ENCODE measurements at regions not wholly inside any gene's neighbourhood (a gene's known extent, or its start where the extent isn't known, plus 50 kb on each side); places are given as distances from the start of the nearest gene placed in this dataset.

DNA sequence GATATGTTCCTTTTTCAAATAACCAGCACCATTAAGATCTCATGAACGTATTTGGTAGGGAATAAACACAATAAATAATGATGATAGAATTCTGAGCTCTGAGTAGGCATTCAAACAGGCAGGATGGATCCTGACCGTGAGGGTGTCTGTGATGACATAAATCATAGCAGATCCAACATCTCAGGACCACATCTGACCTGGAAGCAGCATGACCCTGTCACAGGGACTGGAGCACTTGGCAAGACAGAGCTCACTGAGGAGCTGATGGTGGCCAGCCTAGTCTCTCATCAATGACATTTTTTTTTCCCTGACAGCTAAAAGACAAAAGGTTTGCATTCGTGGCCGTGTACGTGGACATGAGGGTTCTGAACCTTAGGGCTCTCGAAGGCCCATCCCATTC is 337.5 kb downstream of the NPIPA8 start:
- Histone ChIP-seq H3K4me3 (ENCODE audit: low read depth, low read length) (no peak overlapping the region), H3K36me3 (ENCODE audit: control insufficient read depth, insufficient read depth, low read length) (no peaks in the 10 kb centered on the region), H3K27me3 (ENCODE audit: control insufficient read depth, insufficient read depth, low read length) (no peaks in the 10 kb centered on the region)
- TF ChIP-seq, protein P1, sequence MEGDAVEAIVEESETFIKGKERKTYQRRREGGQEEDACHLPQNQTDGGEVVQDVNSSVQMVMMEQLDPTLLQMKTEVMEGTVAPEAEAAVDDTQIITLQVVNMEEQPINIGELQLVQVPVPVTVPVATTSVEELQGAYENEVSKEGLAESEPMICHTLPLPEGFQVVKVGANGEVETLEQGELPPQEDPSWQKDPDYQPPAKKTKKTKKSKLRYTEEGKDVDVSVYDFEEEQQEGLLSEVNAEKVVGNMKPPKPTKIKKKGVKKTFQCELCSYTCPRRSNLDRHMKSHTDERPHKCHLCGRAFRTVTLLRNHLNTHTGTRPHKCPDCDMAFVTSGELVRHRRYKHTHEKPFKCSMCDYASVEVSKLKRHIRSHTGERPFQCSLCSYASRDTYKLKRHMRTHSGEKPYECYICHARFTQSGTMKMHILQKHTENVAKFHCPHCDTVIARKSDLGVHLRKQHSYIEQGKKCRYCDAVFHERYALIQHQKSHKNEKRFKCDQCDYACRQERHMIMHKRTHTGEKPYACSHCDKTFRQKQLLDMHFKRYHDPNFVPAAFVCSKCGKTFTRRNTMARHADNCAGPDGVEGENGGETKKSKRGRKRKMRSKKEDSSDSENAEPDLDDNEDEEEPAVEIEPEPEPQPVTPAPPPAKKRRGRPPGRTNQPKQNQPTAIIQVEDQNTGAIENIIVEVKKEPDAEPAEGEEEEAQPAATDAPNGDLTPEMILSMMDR (IDR thresholded peaks at IDR 0.05; ENCODE audit: insufficient read depth, low read length, severe bottlenecking), result no peak
- FAIRE-seq (no peak), DNase-seq (ENCODE audit: low read depth) (no peak)

DNA sequence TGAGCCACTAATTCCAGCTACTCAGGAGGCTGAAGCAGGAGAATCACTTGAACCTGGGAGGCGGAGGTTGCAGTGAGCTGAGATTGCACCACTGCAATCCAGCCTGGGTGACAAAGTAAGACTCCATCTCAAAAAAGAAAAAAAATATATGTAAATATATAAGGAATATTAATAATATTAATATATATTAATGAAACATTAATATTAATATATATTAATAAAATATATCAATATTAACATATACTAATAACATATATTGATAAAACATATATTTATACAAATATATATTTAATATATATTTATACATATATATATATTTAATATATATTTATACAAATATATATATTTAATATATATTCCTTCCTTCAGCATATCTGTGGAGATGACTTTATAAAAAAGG is 338.0 kb downstream of the NPIPA8 start:
- Histone ChIP-seq H3K36me3 (ENCODE audit: control insufficient read depth, insufficient read depth, low read length) (no peaks in the 10 kb centered on the region), H3K27me3 (ENCODE audit: control insufficient read depth, insufficient read depth, low read length) (no peaks in the 10 kb centered on the region), H3K4me3 (ENCODE audit: low read depth, low read length) (no peak overlapping the region)
- no peak for DNase-seq (ENCODE audit: low read depth)
- no peak for FAIRE-seq
- TF ChIP-seq, protein P1 (IDR thresholded peaks at IDR 0.05; ENCODE audit: insufficient read depth, low read length, severe bottlenecking), result no peak

DNA sequence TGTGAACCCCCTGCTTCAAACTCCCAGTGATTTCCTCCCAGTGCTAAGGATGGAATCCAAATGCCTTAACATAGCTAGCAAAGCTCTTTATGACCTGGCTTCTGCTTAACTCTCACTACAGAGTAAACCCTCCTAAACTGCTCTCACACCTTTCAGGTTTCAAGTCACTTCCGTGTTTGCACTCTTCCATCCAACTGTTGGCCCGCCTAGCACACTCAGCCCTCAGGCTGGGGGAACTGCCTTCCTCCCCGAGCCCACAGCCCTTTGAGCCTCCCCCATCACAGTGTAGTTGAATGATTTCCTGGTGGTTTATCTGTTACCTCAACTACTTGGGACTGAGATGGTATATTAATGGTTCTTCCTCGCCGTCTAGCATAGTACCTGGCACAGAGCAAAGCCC is 342.5 kb downstream of the NPIPA8 start:
- no peaks in the 10 kb centered on the region for H3K36me3 ChIP-seq (ENCODE audit: control insufficient read depth, insufficient read depth, low read length)
- TF ChIP-seq, protein P1 (IDR thresholded peaks at IDR 0.05; ENCODE audit: insufficient read depth, low read length, severe bottlenecking), result no peak
- H3K4me3 ChIP-seq (ENCODE audit: low read depth, low read length), result no peak overlapping the region
- FAIRE-seq, result no peak
- no peaks in the 10 kb centered on the region for H3K27me3 ChIP-seq (ENCODE audit: control insufficient read depth, insufficient read depth, low read length)
- no peak for DNase-seq (ENCODE audit: low read depth)

DNA sequence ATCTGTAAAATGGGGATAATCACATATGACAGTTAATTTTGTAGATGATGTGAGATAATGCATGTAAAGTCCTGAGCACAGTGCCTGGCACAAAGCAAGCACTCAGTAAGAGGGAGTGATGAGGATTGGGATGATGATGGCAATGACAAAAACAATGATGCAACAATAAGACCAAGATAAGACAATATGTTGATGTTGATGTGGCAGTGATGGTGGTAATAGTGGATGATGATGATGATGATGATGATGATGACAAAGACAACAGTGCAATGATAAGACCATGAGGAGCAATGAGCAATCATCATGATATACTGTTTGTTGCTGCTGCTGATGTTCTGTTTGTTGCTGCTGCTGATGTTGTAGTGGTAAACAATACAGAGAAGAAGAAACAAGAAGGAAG is 344.1 kb downstream of the NPIPA8 start:
- H3K4me3 ChIP-seq (ENCODE audit: low read depth, low read length), result no peak overlapping the region
- DNase-seq (ENCODE audit: low read depth) (no peak), FAIRE-seq (no peak)
- no peaks in the 10 kb centered on the region for H3K27me3 ChIP-seq (ENCODE audit: control insufficient read depth, insufficient read depth, low read length)
- TF ChIP-seq, protein P1 (IDR thresholded peaks at IDR 0.05; ENCODE audit: insufficient read depth, low read length, severe bottlenecking), result no peak
- H3K36me3 ChIP-seq (ENCODE audit: control insufficient read depth, insufficient read depth, low read length), result no peaks in the 10 kb centered on the region

DNA sequence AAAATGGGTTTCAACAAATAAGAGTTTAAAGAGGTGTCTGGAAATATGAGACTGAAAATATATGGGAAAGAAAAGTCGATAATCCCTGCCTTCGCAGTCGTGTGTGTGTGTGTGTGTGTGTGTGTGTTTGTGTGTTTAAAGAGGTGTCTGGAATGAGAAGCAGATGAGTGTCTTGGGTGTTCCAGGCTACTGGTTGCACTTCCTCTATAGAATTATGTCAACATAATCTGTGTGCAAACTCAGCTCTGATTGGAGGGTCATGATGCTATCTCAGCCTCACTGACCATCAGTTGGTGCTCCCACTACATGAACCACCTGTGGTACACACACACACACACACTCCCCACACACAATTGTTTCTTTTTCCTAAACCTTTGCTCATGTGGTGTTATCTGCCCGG is 347.3 kb downstream of the NPIPA8 start:
- DNase-seq (ENCODE audit: low read depth) (no peak), FAIRE-seq (peak; percentile 76)
- TF ChIP-seq, protein P1 (IDR thresholded peaks at IDR 0.05; ENCODE audit: insufficient read depth, low read length, severe bottlenecking), result no peak
- H3K4me3 ChIP-seq (ENCODE audit: low read depth, low read length), result no peak overlapping the region
- no peaks in the 10 kb centered on the region for H3K36me3 ChIP-seq (ENCODE audit: control insufficient read depth, insufficient read depth, low read length)
- no peaks in the 10 kb centered on the region for H3K27me3 ChIP-seq (ENCODE audit: control insufficient read depth, insufficient read depth, low read length)

DNA sequence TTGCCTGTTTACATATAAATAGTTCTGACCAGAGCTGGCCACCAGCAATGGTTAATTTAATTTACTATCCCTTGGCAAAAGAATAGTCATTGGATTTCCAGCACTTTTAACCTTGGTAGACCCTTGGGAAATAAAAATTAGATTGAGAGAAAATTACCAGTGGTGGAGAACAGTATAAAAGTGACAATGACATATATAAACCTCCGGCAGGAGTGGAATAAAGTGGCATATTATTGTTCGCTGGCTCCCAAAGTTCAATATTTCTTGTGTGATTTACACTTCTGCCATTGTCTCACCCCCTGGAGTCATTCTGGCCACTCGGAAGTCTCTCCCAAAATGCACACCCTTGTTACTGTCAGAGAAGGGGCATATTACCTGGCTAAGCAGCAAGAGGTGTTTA is 347.7 kb downstream of the NPIPA8 start:
- TF ChIP-seq, protein P1 (IDR thresholded peaks at IDR 0.05; ENCODE audit: insufficient read depth, low read length, severe bottlenecking), result no peak
- FAIRE-seq (no peak), DNase-seq (ENCODE audit: low read depth) (no peak)
- no peaks in the 10 kb centered on the region for H3K27me3 ChIP-seq (ENCODE audit: control insufficient read depth, insufficient read depth, low read length)
- H3K4me3 ChIP-seq (ENCODE audit: low read depth, low read length), result no peak overlapping the region
- no peaks in the 10 kb centered on the region for H3K36me3 ChIP-seq (ENCODE audit: control insufficient read depth, insufficient read depth, low read length)
